HEK293T (cell line): ENCODE measurements at regions not wholly inside any gene's neighbourhood (a gene's known extent, or its start where the extent isn't known, plus 50 kb on each side); places are given as distances from the start of the nearest gene placed in this dataset.

Source experiments
- SP1 ChIP-seq: fragments of 450-650 bp; IDR thresholded peaks from 2 replicates; pipeline ENCODE4 v1.6.1; 2017
- TARDBP ChIP-seq: fragments of 450-650 bp; IDR thresholded peaks from 2 replicates; pipeline ENCODE4 v1.6.1; 2016

DNA sequence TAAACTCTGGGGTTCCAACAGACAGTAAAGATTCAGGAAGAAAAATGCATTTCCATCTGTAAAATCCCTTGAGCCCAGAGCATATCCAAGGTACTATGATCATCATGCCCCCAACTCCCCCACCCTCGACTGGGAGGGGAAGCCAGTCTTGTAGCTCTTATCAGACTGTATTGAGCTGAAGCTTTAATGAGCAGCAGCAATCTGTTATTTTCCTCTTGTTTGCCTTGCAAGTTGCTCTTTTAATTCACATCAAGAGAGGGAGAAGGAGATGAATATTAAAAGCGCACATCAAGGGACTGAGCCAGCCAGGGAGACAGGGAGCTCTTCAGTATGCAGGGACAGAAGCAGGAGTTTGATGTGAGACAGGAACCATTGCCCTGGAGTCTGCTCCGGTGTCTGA lies 52.5 kb upstream of the KCNA3 start:
- TF ChIP-seq TARDBP (no peak), SP1 (no peak)
